H1 (cell line): ENCODE measurements at regions not wholly inside any gene's neighbourhood (a gene's known extent, or its start where the extent isn't known, plus 50 kb on each side); places are given as distances from the start of the nearest gene placed in this dataset.

Source experiments
- CTCF ChIA-PET: fragments of 300-600 bp; sonication (Branson Sonifier 250); formaldehyde crosslinking; loops from one replicate; lab custom pipeline; 2021; ENCODE audit not compliant: partially characterized antibody; lab: Charles Lee
- POLR2A ChIA-PET: fragments of 300-600 bp; sonication (Branson Sonifier 250); formaldehyde crosslinking; loops from one replicate; lab custom pipeline; 2021; ENCODE audit warnings: inconsistent platforms; ENCODE audit not compliant: partially characterized antibody; lab: Charles Lee
- DNase-seq, 2 experiments: peaks; one replicate each; pipeline versions ENCODE4 v3.0.0 to v3.0.0-alpha.2; 2010 to 2022; ENCODE audit warnings: low spot score in 2 of 2, low read depth in 1 of 2, mixed read lengths in 1 of 2
- FAIRE-seq: peaks from 2 replicates; lab custom pipeline; 2011; peaks lifted over from hg19 to GRCh38; lab: Jason Lieb, UNC
- H2AFZ ChIP-seq: 2 replicates; pipeline ENCODE4 v1.8.1; 2012; ENCODE audit warnings: low read length, inconsistent platforms
- H2AK5ac ChIP-seq: 2 replicates; pipeline ENCODE4 v1.6.1; 2013; ENCODE audit warnings: low read depth, low read length
- H2BK120ac ChIP-seq: replicated peaks from 2 replicates; pipeline ENCODE3; 2013; ENCODE audit warnings: low read depth, low read length, inconsistent platforms
- H2BK12ac ChIP-seq: 2 replicates; pipeline ENCODE4 v1.6.1; 2013; ENCODE audit warnings: low read depth, low read length
- H2BK15ac ChIP-seq: 2 replicates; pipeline ENCODE4 v1.6.1; 2013; ENCODE audit warnings: low read length
- H2BK20ac ChIP-seq: 2 replicates; pipeline ENCODE4 v1.6.1; 2013; ENCODE audit warnings: low read length
- H2BK5ac ChIP-seq: 2 replicates; pipeline ENCODE4 v1.6.1; 2013; ENCODE audit warnings: low read depth, low read length
- H3K14ac ChIP-seq: 2 replicates; pipeline ENCODE4 v1.6.1; 2013; ENCODE audit warnings: inconsistent platforms; ENCODE audit not compliant: insufficient read length
- H3K18ac ChIP-seq: 2 replicates; pipeline ENCODE4 v1.6.1; 2013; ENCODE audit warnings: low read length; ENCODE audit errors: extremely low read depth
- H3K23ac ChIP-seq: 2 replicates; pipeline ENCODE4 v1.6.1; 2013; ENCODE audit warnings: inconsistent platforms; ENCODE audit not compliant: insufficient read length
- H3K23me2 ChIP-seq: 2 replicates; pipeline ENCODE4 v1.6.1; 2013; ENCODE audit warnings: low read depth, low read length
- H3K27ac ChIP-seq: 2 replicates; pipeline ENCODE4 v1.6.1; 2011; ENCODE audit warnings: low read depth, low read length, inconsistent platforms
- H3K27me3 ChIP-seq, 4 experiments: replicated peaks in 1 of 4; 1 replicate in 1 of 4; 2 replicates in 3 of 4; pipeline versions ENCODE4 v1.6.1 to v1.8.1; 2011 to 2013; ENCODE audit warnings: low read length in 3 of 4, mild to moderate bottlenecking in 3 of 4, inconsistent platforms in 2 of 4, mixed read lengths in 2 of 4, moderate library complexity in 1 of 4; ENCODE audit not compliant: control insufficient read depth in 3 of 4, insufficient read depth in 3 of 4; ENCODE audit errors: extremely low read depth in 1 of 4
- H3K36me3 ChIP-seq, 4 experiments: 2 replicates each; pipeline versions ENCODE4 v1.6.1 to v1.8.1; 2011 to 2013; ENCODE audit warnings: mild to moderate bottlenecking in 4 of 4, low read length in 3 of 4, moderate library complexity in 2 of 4, control low read depth in 1 of 4, inconsistent platforms in 1 of 4; ENCODE audit not compliant: insufficient read depth in 4 of 4, control insufficient read depth in 2 of 4
- H3K4ac ChIP-seq: replicated peaks from 2 replicates; pipeline ENCODE3; 2013; ENCODE audit warnings: low read length, low read depth, mixed read lengths, inconsistent platforms; ENCODE audit not compliant: insufficient read length
- H3K4me1 ChIP-seq, 4 experiments: replicated peaks in 1 of 4; 1 replicate in 1 of 4; 2 replicates in 3 of 4; pipeline versions ENCODE4 v1.6.1 to v1.8.1; 2011 to 2013; ENCODE audit warnings: low read length in 3 of 4, inconsistent platforms in 2 of 4, mixed read lengths in 1 of 4; ENCODE audit not compliant: insufficient read depth in 4 of 4, control insufficient read depth in 3 of 4
- H3K4me2 ChIP-seq, 2 experiments: 2 replicates each; pipeline versions ENCODE4 v1.6.1 to v1.8.1; 2011 to 2013; ENCODE audit warnings: low read depth in 2 of 2, low read length in 2 of 2, control low read depth in 1 of 2, inconsistent platforms in 1 of 2, mild to moderate bottlenecking in 1 of 2; ENCODE audit not compliant: insufficient read depth in 1 of 2
- H3K4me3 ChIP-seq, 4 experiments: fragments of 200-600, 300-600 bp in 1 of 4; sonication (generic), shearing (Covaris generic), sonication (Bioruptor Twin) in 1 of 4; 2 replicates each; pipeline versions ENCODE4 v1.5.1 to v1.8.1; 2011 to 2016; ENCODE audit warnings: low read length in 4 of 4, low read depth in 3 of 4, control low read depth in 2 of 4, inconsistent platforms in 2 of 4, mild to moderate bottlenecking in 2 of 4, mixed read lengths in 1 of 4, moderate library complexity in 1 of 4; ENCODE audit not compliant: insufficient read depth in 2 of 4; ENCODE audit errors: extremely low read depth in 1 of 4
- H3K56ac ChIP-seq: replicated peaks from 2 replicates; pipeline ENCODE3; 2013; ENCODE audit warnings: low read depth, mild to moderate bottlenecking, mixed read lengths, low read length, inconsistent platforms; ENCODE audit not compliant: insufficient read length
- H3K79me1 ChIP-seq: 2 replicates; pipeline ENCODE4 v1.6.1; 2013; ENCODE audit warnings: low read depth, low read length, control low read depth
- H3K79me2 ChIP-seq, 2 experiments: 2 replicates each; pipeline versions ENCODE4 v1.6.1 to v1.8.1; 2012 to 2013; ENCODE audit warnings: low read length in 2 of 2, mild to moderate bottlenecking in 2 of 2, inconsistent platforms in 1 of 2; ENCODE audit not compliant: insufficient read depth in 2 of 2, control insufficient read depth in 1 of 2
- H3K9ac ChIP-seq, 4 experiments: replicated peaks in 1 of 4; 1 replicate in 1 of 4; 2 replicates in 3 of 4; pipeline versions ENCODE4 v1.6.1 to v1.8.1; 2011 to 2013; ENCODE audit warnings: low read depth in 3 of 4, low read length in 3 of 4, control low read depth in 2 of 4, mild to moderate bottlenecking in 2 of 4, moderate library complexity in 2 of 4, inconsistent platforms in 1 of 4; ENCODE audit errors: extremely low read depth in 1 of 4
- H3K9me3 ChIP-seq, 2 experiments: 2 replicates each; pipeline versions ENCODE4 v1.6.1 to v1.8.1; 2012 to 2013; ENCODE audit warnings: mild to moderate bottlenecking in 2 of 2, moderate library complexity in 2 of 2, control low read depth in 1 of 2, inconsistent platforms in 1 of 2, low read depth in 1 of 2, low read length in 1 of 2, mixed read lengths in 1 of 2; ENCODE audit not compliant: insufficient read depth in 2 of 2
- H4K20me1 ChIP-seq, 2 experiments: replicated peaks in 1 of 2; 2 replicates each; pipeline versions ENCODE3 to v1.8.1; 2011 to 2013; ENCODE audit warnings: inconsistent platforms in 2 of 2, low read length in 2 of 2, mild to moderate bottlenecking in 1 of 2; ENCODE audit not compliant: insufficient read depth in 2 of 2, control insufficient read depth in 1 of 2
- H4K5ac ChIP-seq: 2 replicates; pipeline ENCODE4 v1.6.1; 2013; ENCODE audit warnings: low read length, low read depth, mixed read lengths, inconsistent platforms; ENCODE audit not compliant: insufficient read length
- H4K8ac ChIP-seq: 2 replicates; pipeline ENCODE4 v1.8.0; 2013; ENCODE audit warnings: mild to moderate bottlenecking, moderate library complexity, low read length, inconsistent platforms; ENCODE audit not compliant: insufficient read depth; ENCODE audit errors: extremely low read depth
- H4K91ac ChIP-seq: replicated peaks from 2 replicates; pipeline ENCODE3; 2013; ENCODE audit warnings: low read length, mixed read lengths, inconsistent platforms; ENCODE audit not compliant: insufficient read length
- BRCA1 ChIP-seq: IDR thresholded peaks from 2 replicates; pipeline ENCODE4 v1.6.1; 2012; ENCODE audit warnings: low read depth, low read length, improper control_type of control experiment
- CEBPB ChIP-seq: IDR thresholded peaks from 2 replicates; pipeline ENCODE4 v1.6.1; 2012; ENCODE audit warnings: low read depth, low read length
- EP300 ChIP-seq, 2 experiments: IDR thresholded peaks; 1 replicate in 1 of 2; 2 replicates in 1 of 2; pipeline ENCODE4 v1.6.1; 2011 to 2012; ENCODE audit warnings: low read depth in 2 of 2, low read length in 2 of 2, mild to moderate bottlenecking in 2 of 2, borderline replicate concordance in 1 of 2, inconsistent platforms in 1 of 2, moderate library complexity in 1 of 2
- HDAC2 ChIP-seq, 2 experiments: fragments of 300-600 bp in 1 of 2; sonication (generic) in 1 of 2; IDR thresholded peaks; 2 replicates each; pipeline ENCODE4 v1.6.1; 2011 to 2012; ENCODE audit warnings: low read depth in 2 of 2, low read length in 2 of 2, mild to moderate bottlenecking in 2 of 2, moderate library complexity in 2 of 2, borderline replicate concordance in 1 of 2, inconsistent platforms in 1 of 2
- JUND ChIP-seq: IDR thresholded peaks from 2 replicates; pipeline ENCODE4 v1.6.1; 2011; ENCODE audit warnings: mild to moderate bottlenecking, improper control_type of control experiment, low read length
- POLR2AphosphoS5 ChIP-seq: IDR thresholded peaks from 2 replicates; pipeline ENCODE4 v1.6.1; 2011; ENCODE audit warnings: low read depth, low read length
- RBBP5 ChIP-seq: IDR thresholded peaks from 2 replicates; pipeline ENCODE4 v1.7.1; 2012; ENCODE audit warnings: low read depth, mild to moderate bottlenecking, inconsistent platforms, low read length, moderate library complexity, borderline replicate concordance
- RFX5 ChIP-seq: IDR thresholded peaks from 2 replicates; pipeline ENCODE4 v1.6.1; 2011; ENCODE audit warnings: low read depth, low read length, improper control_type of control experiment, borderline replicate concordance
- RNF2 ChIP-seq: fragments of 200-900, 300-1000 bp; sonication (generic); IDR thresholded peaks from 2 replicates; pipeline ENCODE4 v1.7.1; 2016; ENCODE audit warnings: borderline replicate concordance, low read depth, mild to moderate bottlenecking, antibody characterized with exemption, low read length; ENCODE audit not compliant: poor library complexity, severe bottlenecking; ENCODE audit errors: missing control alignments
- RXRA ChIP-seq: IDR thresholded peaks from 2 replicates; pipeline ENCODE4 v1.6.1; 2011; ENCODE audit warnings: low read depth, mild to moderate bottlenecking, low read length, moderate library complexity; ENCODE audit not compliant: insufficient read depth
- SIRT6 ChIP-seq: IDR thresholded peaks from one replicate; pipeline ENCODE4 v1.7.1; 2012; ENCODE audit warnings: low read length, inconsistent platforms
- WGBS, 2 experiments: shearing (Covaris generic) in 1 of 2; methylation state at CpG; one replicate each; pipeline versions ENCODE4 v1.1.6 to v1.1.7; 2013 to 2015; ENCODE audit warnings: low lambda C conversion rate in 2 of 2, mixed read lengths in 2 of 2, inconsistent platforms in 1 of 2, low coverage in 1 of 2, missing lambda C conversion rate in 1 of 2; ENCODE audit not compliant: insufficient replicate concordance in 2 of 2, insufficient coverage in 1 of 2, insufficient read length in 1 of 2; ENCODE audit errors: extremely low coverage in 1 of 2, missing lambda C conversion rate in 1 of 2; 5-methylcytosine and 5-hydroxymethylcytosine counted together
- TF ChIP-seq, protein P1 (sequence below): IDR thresholded peaks from 2 replicates; pipeline ENCODE4 v1.6.1; 2012; ENCODE audit warnings: inconsistent platforms
- TF ChIP-seq, protein P2 (sequence below): IDR thresholded peaks from 2 replicates; pipeline ENCODE4 v1.6.1; 2011; ENCODE audit warnings: low read depth, mild to moderate bottlenecking, low read length; ENCODE audit not compliant: insufficient read depth

DNA sequence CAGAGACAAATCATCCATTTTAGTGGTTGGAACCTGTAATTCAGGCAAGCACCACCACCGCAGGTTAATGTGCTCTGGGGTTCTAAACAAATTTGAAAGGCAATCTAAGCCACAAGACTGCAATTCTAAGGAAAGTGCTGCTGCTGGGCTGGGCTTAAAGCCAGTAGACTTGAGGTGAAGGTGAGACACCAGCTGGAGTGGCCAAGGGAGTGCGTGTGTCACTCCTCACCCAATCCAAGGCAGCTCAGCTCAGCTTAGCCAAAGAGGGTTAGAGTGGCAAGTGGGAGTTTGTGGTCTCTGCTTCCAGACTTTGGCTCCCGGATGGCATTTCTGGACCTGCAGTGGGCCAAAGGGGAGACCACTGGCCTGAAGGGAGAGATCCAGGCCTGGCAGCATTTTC lies 1655.6 kb downstream of the SI start:
- no peak overlapping the region for H2BK12ac ChIP-seq
- H2BK5ac ChIP-seq, result no peak overlapping the region
- no peak overlapping the region for H2BK20ac ChIP-seq
- no peak overlapping the region for H3K4ac ChIP-seq
- ChIA-PET POLR2A (no interaction called here), CTCF (no interaction called here)
- no peak overlapping the region for H3K4me3 ChIP-seq
- no peak overlapping the region for H3K4me2 ChIP-seq
- H3K27me3 ChIP-seq, result no peaks in the 10 kb centered on the region
- H3K18ac ChIP-seq, result no peak overlapping the region
- no peak overlapping the region for H2BK120ac ChIP-seq
- H3K56ac ChIP-seq, result no peak overlapping the region
- DNase-seq, result no peak
- no peak overlapping the region for H3K23ac ChIP-seq
- WGBS, 2 experiments, result 90% methylated on average over 3 of the region's 3 CpGs; no CpG with 5 or more reads in 1 of the 2 experiments
- H2AFZ ChIP-seq, result 0 out of 2 replicates have a peak overlapping the region, but pooled peaks have one; percentile 62
- H3K9me3 ChIP-seq, result no peaks in the 10 kb centered on the region
- H2BK15ac ChIP-seq, result no peak overlapping the region
- 0 out of 2 replicates have a peak overlapping the region, but pooled peaks have one; percentile 24 for H2AK5ac ChIP-seq
- no peak overlapping the region for H3K9ac ChIP-seq
- no peaks in the 10 kb centered on the region for H3K79me1 ChIP-seq
- H4K5ac ChIP-seq, result no peak overlapping the region
- no peaks in the 10 kb centered on the region for H3K23me2 ChIP-seq
- H3K79me2 ChIP-seq, result no peaks in the 10 kb centered on the region
- no peak overlapping the region for H3K27ac ChIP-seq
- no peak for FAIRE-seq
- no peaks in the 10 kb centered on the region for H3K4me1 ChIP-seq
- H3K14ac ChIP-seq, result no peak overlapping the region
- no peak overlapping the region for H4K91ac ChIP-seq
- H3K36me3 ChIP-seq, result no peaks in the 10 kb centered on the region
- H4K8ac ChIP-seq, result no peak overlapping the region
- H4K20me1 ChIP-seq, result no peaks in the 10 kb centered on the region
- TF ChIP-seq HDAC2 (IDR thresholded peaks at IDR 0.05; ENCODE audit: borderline replicate concordance in 1 of 2, low read depth in 2 of 2, low read length in 2 of 2) (no peak), CEBPB (no peak), SIRT6 (no peak), RNF2 (no peak), RXRA (no peak), EP300 (IDR thresholded peaks at IDR 0.05; ENCODE audit: borderline replicate concordance in 1 of 2, low read depth in 2 of 2, low read length in 2 of 2) (no peak), POLR2AphosphoS5 (no peak), RFX5 (no peak), JUND (no peak), RBBP5 (no peak), BRCA1 (no peak)
- TF ChIP-seq, protein P1, sequence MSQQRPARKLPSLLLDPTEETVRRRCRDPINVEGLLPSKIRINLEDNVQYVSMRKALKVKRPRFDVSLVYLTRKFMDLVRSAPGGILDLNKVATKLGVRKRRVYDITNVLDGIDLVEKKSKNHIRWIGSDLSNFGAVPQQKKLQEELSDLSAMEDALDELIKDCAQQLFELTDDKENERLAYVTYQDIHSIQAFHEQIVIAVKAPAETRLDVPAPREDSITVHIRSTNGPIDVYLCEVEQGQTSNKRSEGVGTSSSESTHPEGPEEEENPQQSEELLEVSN, result no peak
- TF ChIP-seq, protein P2, sequence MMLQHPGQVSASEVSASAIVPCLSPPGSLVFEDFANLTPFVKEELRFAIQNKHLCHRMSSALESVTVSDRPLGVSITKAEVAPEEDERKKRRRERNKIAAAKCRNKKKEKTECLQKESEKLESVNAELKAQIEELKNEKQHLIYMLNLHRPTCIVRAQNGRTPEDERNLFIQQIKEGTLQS, result no peak
